ENCODE measurements at regions not wholly inside any gene's neighbourhood (a gene's known extent, or its start where the extent isn't known, plus 50 kb on each side); places are given as distances from the start of the nearest gene placed in this dataset.
"Not testable (repeated sequence)": the region's sequence is repeated elsewhere in the genome, so short reads cannot be mapped to it uniquely, and the experiment has no call there.

DNA sequence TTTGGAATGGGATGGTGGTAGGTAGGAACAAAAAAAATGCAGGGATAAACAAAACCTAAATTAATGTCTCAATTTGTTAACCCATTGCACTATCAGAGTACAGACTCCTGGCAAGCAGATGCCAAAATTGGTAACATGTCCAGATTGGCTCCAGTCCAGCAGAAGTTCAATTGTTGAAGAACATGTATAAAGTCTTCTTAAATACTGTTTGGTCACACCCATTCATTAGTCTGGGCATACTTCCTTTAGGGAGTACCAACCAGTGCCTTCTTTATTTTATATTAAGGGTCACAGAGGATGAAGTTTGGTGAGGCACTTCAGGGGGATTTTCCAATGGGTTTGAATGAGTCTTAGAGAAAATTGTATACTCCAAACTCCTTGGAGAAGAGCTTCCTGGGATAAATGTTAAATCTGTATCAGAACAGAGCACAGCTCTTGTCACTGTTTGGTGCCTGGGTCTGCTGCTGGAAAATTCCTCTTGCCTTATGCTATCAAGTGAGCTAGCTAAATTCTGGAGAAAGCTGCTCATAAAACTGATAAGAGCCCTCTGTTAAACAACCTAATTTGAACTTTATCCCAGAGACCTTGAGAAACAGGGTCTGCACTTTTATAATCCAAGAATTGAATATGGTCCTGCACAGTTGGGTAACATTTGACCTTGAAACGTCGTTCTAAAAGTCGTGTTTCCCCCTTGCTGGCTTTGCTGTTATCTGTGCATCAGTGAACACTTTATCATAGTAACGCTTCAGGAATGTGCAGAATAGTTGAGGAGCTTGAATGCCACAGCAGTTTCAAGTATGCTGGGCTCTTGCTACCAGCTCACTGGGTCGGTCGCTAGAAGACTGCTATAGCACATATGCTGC, 334.1 kb upstream of the CITED2 start:
- DNase-seq (ENCODE audit: low spot score) = no peak

- DNase-seq (ENCODE audit: low spot score) = no peak
These were observed 332.5 kb upstream of the CITED2 start for GRCh38 chr6:139706912-139707311.

- DNase-seq (ENCODE audit: low spot score) = no peak
These were observed 330.8 kb upstream of the CITED2 start for GRCh38 chr6:139705284-139705683.

DNA sequence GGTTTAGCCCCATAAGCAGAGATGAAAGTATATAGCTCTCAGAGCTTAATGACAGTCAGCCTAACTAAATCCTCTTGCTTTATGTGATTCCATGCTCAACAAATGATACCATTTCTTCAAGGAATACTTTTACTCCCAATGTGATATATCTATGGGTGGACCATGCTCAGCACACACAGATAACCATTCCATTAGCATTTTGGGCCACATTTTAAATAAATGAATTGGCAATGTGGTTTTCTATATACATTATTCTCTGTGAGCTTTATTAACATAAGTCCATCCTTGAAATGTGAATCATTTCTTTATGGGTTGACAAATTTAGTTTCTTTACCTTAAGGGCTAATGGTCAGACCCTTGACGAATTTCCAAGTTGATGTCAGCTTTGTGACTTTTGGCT, 329.3 kb upstream of the CITED2 start:
- DNase-seq (ENCODE audit: low spot score) = no peak

- no peak for DNase-seq (ENCODE audit: low spot score)
These were observed 328.3 kb upstream of the CITED2 start for GRCh38 chr6:139702706-139703105.

GRCh38 chr6:139701695-139702094, 327.2 kb upstream of the CITED2 start:
- no peak for DNase-seq (ENCODE audit: low spot score)

GRCh38 chr6:139701003-139701402, 326.6 kb upstream of the CITED2 start:
- no peak for DNase-seq (ENCODE audit: low spot score)

DNA sequence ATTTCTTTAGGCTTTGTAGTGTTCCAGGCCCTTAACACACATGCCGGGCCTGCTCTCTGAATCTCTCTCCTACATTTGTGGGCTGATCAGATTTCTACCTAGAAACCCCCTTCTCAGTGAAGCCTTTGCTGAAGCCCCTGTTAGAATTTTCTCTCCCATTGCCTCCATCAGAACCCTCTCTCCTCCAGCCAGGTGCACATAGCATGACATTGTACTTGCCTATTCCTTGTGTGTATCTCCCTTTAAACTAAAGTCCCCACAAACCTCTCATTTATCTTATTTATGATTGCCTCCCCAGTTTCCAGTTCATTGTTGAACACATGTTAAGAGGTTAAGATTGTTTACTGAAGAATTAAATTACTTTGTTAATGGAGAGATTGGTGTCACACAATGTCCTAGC, 325.5 kb upstream of the CITED2 start:
- no peak for DNase-seq (ENCODE audit: low spot score)

DNA sequence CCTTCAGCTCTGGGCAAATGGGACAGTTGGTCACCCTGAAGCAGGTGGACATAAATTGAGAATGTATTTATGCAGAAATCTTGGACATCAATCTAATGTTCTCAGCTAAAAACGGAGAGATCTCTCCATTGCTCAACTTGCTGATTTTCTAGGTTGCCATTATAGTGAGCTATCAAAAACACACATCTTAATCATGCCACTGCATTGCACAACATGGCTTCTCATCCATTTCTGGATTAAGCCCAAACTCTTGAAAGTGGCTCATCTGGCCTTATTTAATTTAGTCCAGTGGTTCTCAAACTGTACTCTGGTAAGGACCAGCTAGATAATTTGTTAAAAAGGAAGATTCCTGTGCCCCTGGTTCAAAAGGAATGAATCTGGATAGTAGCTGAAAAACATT, 324.9 kb upstream of the CITED2 start:
- no peak for DNase-seq (ENCODE audit: low spot score)

- DNase-seq (ENCODE audit: low spot score) = no peak
These were observed 324.2 kb upstream of the CITED2 start for GRCh38 chr6:139698526-139699176.

DNA sequence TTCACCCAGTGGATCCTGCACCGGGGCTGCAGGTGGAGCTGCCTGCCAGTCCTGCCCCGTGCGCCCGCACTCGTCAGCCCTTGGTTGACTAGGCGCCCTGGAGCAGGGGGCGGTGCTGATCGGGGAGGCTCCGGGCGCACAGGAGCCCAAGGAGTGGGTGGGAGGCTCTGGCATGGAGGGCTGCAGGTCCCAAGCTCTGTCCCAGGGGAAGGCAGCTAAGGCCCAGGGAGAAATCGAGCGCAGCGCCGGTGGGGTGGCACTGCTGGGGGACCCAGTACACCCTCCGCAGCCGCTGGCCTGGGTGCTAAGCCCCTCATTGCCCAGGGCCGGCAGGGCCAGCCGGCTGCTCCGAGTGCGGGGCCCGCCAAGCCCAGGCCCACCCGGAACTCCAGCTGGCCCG, 323.4 kb upstream of the CITED2 start:
- not testable (repeated sequence) for DNase-seq (ENCODE audit: low spot score)

- DNase-seq (ENCODE audit: low spot score) = not testable (repeated sequence)
These were observed 322.5 kb upstream of the CITED2 start for GRCh38 chr6:139696991-139697390.

GRCh38 chr6:139695361-139695760, 320.9 kb upstream of the CITED2 start:
- no peak for DNase-seq (ENCODE audit: low spot score)

GRCh38 chr6:139693735-139694134, 319.3 kb upstream of the CITED2 start:
- no peak for DNase-seq (ENCODE audit: low spot score)

DNA sequence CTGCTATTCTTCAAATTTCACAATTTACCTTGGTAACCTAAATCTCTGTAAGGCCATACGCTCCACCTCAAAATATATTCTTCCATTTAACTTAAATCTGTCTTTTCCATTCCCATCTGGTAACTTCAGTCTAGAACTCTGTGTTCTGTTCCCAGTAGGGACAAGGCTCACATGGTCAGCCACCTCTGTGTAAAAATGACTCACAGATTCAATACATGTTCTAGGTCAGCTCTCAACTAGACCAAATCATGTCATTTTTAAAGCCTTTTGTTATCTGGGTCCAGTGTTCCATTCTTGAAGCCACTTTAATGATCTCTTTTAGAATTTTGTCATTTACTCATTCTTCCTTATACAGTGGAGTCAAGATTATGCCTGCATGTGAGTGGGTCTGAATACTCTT, 315.6 kb upstream of the CITED2 start:
- DNase-seq (ENCODE audit: low spot score) = no peak

GRCh38 chr6:139687055-139687454, 312.6 kb upstream of the CITED2 start:
- no peak for DNase-seq (ENCODE audit: low spot score)

GRCh38 chr6:139686308-139686707, 311.9 kb upstream of the CITED2 start:
- no peak for DNase-seq (ENCODE audit: low spot score)

DNA sequence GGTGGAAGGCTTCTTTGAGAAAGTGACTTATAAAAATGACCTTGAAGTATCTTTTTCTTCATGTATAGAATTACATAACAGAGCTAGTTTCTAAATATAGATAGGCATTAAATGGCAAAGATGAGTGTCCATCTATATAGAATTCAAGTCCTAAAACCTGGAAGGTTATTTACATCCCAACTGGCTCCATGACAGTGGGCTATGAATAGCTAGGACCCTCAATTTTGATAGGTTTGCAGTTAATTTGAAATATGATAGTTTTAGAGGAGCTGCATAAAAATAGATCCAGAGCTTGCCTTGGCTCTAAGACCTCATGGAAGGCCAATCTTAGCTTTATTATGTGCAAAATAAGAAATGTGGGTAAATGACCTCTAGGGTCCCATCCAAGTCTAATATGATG, 310.6 kb upstream of the CITED2 start:
- no peak for DNase-seq (ENCODE audit: low spot score)

DNA sequence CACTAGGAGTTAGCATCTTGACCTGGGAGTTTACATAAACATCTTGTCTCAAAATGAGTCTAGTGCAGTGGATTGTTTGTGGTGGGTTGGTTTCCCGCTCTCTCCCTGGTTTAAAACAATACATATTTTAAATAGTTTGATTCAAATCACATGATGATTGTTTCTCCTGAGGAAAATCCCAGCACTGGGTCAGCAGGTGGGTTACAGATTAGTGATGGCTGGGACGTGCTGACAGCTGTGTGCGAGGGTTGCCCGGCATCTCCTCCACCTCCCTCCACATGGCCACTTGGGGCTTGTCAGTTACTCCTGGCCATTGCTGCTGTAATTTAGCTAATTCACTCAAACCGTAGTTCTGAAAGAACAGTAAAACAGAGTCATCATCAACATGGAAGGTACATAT, 306.4 kb upstream of the CITED2 start:
- DNase-seq (ENCODE audit: low spot score) = no peak

GRCh38 chr6:139679516-139680179, 305.2 kb upstream of the CITED2 start:
- no peak for DNase-seq (ENCODE audit: low spot score)

DNA sequence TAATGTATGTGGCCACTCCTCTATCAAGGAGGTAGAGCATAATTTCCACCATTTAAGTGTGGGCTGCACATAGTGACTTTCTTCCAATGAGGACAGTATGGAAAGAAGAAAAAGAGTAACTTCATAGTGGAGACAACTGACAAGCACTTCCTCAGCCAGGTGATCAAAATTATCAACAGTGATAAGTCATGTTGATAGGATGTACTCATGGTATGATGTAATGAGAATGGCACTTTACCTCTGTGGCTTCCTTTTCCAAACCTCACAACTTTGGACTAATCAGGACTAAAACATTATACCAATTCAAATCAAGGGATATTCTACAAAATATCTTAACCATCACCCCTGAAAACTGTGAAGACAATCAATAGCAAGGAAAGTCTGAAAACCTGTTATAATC, 302.3 kb upstream of the CITED2 start:
- no peak for DNase-seq (ENCODE audit: low spot score)

DNA sequence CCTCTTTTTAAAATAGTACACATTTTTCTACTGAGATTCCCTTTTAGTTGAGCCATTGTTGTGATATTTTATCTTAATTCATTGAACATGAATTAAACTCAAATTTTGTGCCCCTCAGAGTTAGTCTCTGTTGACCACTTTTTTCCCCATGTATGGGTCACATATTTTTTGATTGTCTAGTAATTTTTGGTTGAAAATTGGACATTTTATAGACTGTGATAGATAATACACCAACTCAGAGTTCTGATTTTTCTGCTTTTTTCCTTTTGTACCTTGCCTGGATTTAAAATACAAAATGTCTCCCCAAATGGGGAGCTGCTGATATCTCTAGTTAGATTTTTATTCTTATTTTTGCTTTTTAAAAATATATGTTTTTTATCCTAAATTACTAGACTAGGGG, 291.8 kb upstream of the CITED2 start:
- DNase-seq (ENCODE audit: low spot score) = no peak

DNA sequence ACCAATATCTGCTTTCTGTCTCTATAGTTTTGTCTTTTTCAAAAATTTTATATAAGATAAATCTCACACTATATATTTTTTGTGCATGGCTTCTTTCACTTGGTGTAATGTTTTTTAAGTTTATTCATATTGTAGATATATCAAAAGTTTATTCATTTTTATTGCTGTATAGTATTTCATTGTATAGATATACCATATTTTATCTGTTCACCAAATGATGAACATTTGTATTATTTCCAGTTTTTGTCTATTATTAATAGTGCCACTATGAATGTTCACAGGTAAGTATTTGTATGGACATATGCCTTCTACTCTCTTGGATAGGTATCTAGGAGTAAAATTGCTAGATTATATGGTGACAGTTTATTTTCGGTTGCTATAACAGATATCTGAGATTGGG, 289.5 kb upstream of the CITED2 start:
- DNase-seq (ENCODE audit: low spot score) = no peak

Measured in D341Med (cell line).